ENCODE measurements at regions not wholly inside any gene's neighbourhood (a gene's known extent, or its start where the extent isn't known, plus 50 kb on each side); places are given as distances from the start of the nearest gene placed in this dataset.

DNA sequence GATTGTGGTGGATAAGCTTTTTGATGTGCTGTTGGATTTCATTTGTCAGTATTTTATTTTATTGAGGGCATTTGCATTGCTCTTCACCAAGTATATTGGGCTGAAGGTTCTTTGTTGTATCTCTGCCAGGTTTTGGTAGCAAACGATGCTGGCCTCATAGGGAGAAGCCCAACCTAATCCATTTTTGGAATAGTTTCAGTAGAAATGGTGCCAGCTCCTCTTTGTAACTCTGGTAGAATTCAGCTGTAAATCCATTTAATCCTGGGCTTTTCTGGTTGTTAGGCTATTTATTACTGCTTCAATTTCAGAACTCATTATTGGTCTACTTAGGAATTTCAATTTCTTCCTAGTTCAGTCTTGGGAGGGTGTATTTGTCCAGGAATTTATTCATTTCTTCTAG lies 309.8 kb upstream of the SETBP1 start:
- ATAC-seq (no peak), DNase-seq (no peak)
- in situ Hi-C loops (cut with MboI; ENCODE audit: low sequenced_read_pairs in 4 of 4), result no loop called here
- no peak overlapping the region for H3K4me3 ChIP-seq
- H3K27ac ChIP-seq, result no peak overlapping the region
- H3K9me3 ChIP-seq, result no peaks in the 10 kb centered on the region
- no peaks in the 10 kb centered on the region for H3K4me1 ChIP-seq
- H3K27me3 ChIP-seq, result no peaks in the 10 kb centered on the region
- intact Hi-C loops (cut with DNase I; ENCODE audit: low total_unique reads), result no loop called here
- TF ChIP-seq, protein P1, sequence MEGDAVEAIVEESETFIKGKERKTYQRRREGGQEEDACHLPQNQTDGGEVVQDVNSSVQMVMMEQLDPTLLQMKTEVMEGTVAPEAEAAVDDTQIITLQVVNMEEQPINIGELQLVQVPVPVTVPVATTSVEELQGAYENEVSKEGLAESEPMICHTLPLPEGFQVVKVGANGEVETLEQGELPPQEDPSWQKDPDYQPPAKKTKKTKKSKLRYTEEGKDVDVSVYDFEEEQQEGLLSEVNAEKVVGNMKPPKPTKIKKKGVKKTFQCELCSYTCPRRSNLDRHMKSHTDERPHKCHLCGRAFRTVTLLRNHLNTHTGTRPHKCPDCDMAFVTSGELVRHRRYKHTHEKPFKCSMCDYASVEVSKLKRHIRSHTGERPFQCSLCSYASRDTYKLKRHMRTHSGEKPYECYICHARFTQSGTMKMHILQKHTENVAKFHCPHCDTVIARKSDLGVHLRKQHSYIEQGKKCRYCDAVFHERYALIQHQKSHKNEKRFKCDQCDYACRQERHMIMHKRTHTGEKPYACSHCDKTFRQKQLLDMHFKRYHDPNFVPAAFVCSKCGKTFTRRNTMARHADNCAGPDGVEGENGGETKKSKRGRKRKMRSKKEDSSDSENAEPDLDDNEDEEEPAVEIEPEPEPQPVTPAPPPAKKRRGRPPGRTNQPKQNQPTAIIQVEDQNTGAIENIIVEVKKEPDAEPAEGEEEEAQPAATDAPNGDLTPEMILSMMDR (IDR thresholded peaks at IDR 0.05 in 4 of 5, conservative IDR thresholded peaks at IDR 0.05 in 1 of 5), result no peak
- no peak for TF ChIP-seq POLR2A (IDR thresholded peaks at IDR 0.05)
- H3K36me3 ChIP-seq, result no peaks in the 10 kb centered on the region

DNA sequence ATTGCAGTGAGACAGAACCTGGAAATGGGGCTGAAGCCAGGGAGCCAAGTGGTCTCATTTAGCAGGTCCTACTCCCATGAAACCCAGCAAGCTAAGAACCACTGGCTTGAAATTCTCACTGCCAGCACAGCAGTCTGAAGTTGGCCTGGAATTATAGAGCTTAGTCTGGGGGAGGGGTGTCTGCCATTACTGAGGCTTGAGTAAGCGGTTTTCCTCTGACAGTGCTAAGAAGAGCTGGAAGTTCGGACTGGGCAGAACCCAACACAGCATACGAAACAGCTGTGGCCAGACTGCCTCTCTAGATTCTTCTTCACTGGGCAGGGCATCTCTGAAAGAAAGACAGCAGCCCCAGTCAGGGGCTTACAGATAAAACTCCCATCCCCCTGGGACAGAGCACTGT lies 305.7 kb upstream of the SETBP1 start:
- intact Hi-C loops (cut with DNase I; ENCODE audit: low total_unique reads) (no loop called here), in situ Hi-C loops (cut with MboI; ENCODE audit: low sequenced_read_pairs in 4 of 4) (no loop called here)

DNA sequence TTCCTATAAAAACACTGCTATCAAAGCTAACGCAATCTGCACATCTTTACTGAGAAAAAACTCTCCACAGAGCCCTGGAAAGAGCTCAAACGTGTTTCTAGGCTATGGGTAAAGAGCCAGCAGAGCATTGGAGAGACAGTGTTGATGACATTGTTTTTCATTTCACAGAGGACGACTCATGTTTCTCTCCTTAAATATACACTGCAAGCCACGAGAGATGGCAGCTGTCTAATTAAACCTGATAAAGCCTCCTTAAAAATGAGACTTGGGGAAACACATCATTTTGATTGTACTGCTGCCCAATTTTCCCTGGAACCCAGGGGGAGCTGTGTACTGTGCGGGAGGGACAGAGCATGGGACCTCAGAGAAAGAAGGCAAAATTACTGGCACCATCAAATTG lies 294.3 kb upstream of the SETBP1 start:
- no peak overlapping the region for H3K4me3 ChIP-seq
- in situ Hi-C loops (cut with MboI; ENCODE audit: low sequenced_read_pairs in 4 of 4), result no loop called here
- H3K27me3 ChIP-seq, result no peaks in the 10 kb centered on the region
- DNase-seq (no peak), ATAC-seq (no peak)
- H3K4me1 ChIP-seq, result no peaks in the 10 kb centered on the region
- H3K9me3 ChIP-seq, result no peaks in the 10 kb centered on the region
- TF ChIP-seq POLR2A (IDR thresholded peaks at IDR 0.05), result no peak
- TF ChIP-seq, protein P1 (IDR thresholded peaks at IDR 0.05 in 4 of 5, conservative IDR thresholded peaks at IDR 0.05 in 1 of 5), result no peak
- intact Hi-C loops (cut with DNase I; ENCODE audit: low total_unique reads), result no loop called here
- no peaks in the 10 kb centered on the region for H3K36me3 ChIP-seq
- no peak overlapping the region for H3K27ac ChIP-seq

More for the DNA sequence above, 305.7 kb upstream of the SETBP1 start:
- DNase-seq (no peak), ATAC-seq (no peak)
- H3K4me1 ChIP-seq, result no peaks in the 10 kb centered on the region
- H3K9me3 ChIP-seq, result no peaks in the 10 kb centered on the region
- no peaks in the 10 kb centered on the region for H3K27me3 ChIP-seq
- no peaks in the 10 kb centered on the region for H3K36me3 ChIP-seq
- no peak overlapping the region for H3K27ac ChIP-seq
- H3K4me3 ChIP-seq, result no peak overlapping the region
- TF ChIP-seq POLR2A (IDR thresholded peaks at IDR 0.05), result no peak
- TF ChIP-seq, protein P1 (IDR thresholded peaks at IDR 0.05 in 4 of 5, conservative IDR thresholded peaks at IDR 0.05 in 1 of 5), result no peak

DNA sequence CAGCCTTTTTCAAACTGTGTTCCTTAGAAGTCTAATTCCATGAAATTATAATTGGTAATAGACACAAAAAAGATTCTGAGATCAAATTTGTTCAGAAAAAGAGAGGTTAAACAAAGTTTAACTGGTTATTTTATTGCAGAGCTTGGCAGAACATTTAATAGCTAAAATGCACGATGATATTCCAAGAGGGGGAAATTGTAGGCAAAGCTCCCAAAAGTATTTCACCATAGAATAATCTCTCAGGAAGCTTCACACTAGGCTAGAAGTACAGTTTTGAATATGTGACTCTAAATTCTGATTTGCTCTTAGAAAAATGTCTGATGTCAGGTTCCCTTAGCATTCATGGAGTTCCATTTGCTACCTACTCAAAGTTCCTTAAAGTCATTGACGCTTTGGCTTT lies 292.4 kb upstream of the SETBP1 start:
- intact Hi-C loops (cut with DNase I; ENCODE audit: low total_unique reads), result no loop called here
- no peaks in the 10 kb centered on the region for H3K27me3 ChIP-seq
- in situ Hi-C loops (cut with MboI; ENCODE audit: low sequenced_read_pairs in 4 of 4), result no loop called here
- no peaks in the 10 kb centered on the region for H3K36me3 ChIP-seq
- no peaks in the 10 kb centered on the region for H3K9me3 ChIP-seq
- no peaks in the 10 kb centered on the region for H3K4me1 ChIP-seq
- H3K4me3 ChIP-seq, result no peak overlapping the region
- TF ChIP-seq, protein P1 (IDR thresholded peaks at IDR 0.05 in 4 of 5, conservative IDR thresholded peaks at IDR 0.05 in 1 of 5), result no peak
- no peak for TF ChIP-seq POLR2A (IDR thresholded peaks at IDR 0.05)
- no peak overlapping the region for H3K27ac ChIP-seq
- ATAC-seq, result no peak
- no peak for DNase-seq

GRCh38 chr18:44392933-44393332 lies 287.8 kb upstream of the SETBP1 start:
- in situ Hi-C loops (cut with MboI; ENCODE audit: low sequenced_read_pairs in 4 of 4) (no loop called here), intact Hi-C loops (cut with DNase I; ENCODE audit: low total_unique reads) (no loop called here)
- H3K27me3 ChIP-seq, result no peaks in the 10 kb centered on the region
- DNase-seq (no peak), ATAC-seq (no peak)
- H3K36me3 ChIP-seq, result no peaks in the 10 kb centered on the region
- TF ChIP-seq, protein P1 (IDR thresholded peaks at IDR 0.05 in 4 of 5, conservative IDR thresholded peaks at IDR 0.05 in 1 of 5), result no peak
- TF ChIP-seq POLR2A (IDR thresholded peaks at IDR 0.05), result no peak
- H3K4me3 ChIP-seq, result no peak overlapping the region
- no peaks in the 10 kb centered on the region for H3K9me3 ChIP-seq
- H3K27ac ChIP-seq, result no peak overlapping the region
- H3K4me1 ChIP-seq, result no peaks in the 10 kb centered on the region
